ENCODE measurements at regions not wholly inside any gene's neighbourhood (a gene's known extent, or its start where the extent isn't known, plus 50 kb on each side); places are given as distances from the start of the nearest gene placed in this dataset.

DNA sequence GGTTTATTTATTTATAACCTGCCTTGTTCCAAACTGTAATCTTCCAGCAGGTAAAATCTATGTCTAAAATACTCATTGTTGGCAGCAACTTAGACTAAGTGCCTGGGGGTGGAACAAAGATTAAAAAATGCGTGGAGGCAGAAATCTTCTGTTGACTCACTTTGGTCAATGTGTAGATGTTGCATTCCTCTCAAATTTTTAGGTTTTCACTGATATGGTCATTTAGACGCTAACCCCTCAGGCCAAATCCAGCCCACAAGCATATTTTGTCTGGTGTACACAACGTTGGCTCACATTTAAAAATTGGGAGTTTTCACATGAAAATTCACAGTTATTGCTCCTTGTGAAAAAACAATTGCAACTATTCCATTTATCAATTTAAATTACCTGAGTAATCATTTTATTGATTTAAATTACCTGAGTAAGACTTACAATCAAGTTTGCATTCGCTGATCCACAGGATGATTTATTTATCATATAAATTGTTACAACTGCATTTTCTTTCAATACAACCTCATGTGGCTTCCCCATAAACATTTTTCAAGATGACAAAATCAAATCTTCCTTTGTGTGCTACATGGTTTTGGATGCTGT, 564.2 kb downstream of the TSN start:
- Histone ChIP-seq H3K4me3 (no peak overlapping the region), H3K36me3 (ENCODE audit: control insufficient read depth in 4 of 4, insufficient read depth in 4 of 4, low read length in 4 of 4) (no peaks in the 10 kb centered on the region), H3K4me1 (ENCODE audit: control insufficient read depth in 5 of 5, insufficient read depth in 5 of 5, low read length in 5 of 5) (no peaks in the 10 kb centered on the region), H3K27me3 (ENCODE audit: control insufficient read depth in 3 of 3, insufficient read depth in 3 of 3, low read length in 2 of 3) (no peaks in the 10 kb centered on the region), H3K27ac (ENCODE audit: low read depth in 1 of 2, low read length in 1 of 2) (no peak overlapping the region), H3K9ac (ENCODE audit: insufficient read depth in 1 of 2, low read length in 2 of 2) (no peak overlapping the region), H3K9me3 (ENCODE audit: control insufficient read depth in 4 of 4, insufficient read depth in 3 of 4, low read length in 3 of 4) (no peaks in the 10 kb centered on the region)
- DNase-seq (no peak), ATAC-seq (ENCODE audit: insufficient read depth, low FRiP score) (no peak)
- TF ChIP-seq, protein P1, sequence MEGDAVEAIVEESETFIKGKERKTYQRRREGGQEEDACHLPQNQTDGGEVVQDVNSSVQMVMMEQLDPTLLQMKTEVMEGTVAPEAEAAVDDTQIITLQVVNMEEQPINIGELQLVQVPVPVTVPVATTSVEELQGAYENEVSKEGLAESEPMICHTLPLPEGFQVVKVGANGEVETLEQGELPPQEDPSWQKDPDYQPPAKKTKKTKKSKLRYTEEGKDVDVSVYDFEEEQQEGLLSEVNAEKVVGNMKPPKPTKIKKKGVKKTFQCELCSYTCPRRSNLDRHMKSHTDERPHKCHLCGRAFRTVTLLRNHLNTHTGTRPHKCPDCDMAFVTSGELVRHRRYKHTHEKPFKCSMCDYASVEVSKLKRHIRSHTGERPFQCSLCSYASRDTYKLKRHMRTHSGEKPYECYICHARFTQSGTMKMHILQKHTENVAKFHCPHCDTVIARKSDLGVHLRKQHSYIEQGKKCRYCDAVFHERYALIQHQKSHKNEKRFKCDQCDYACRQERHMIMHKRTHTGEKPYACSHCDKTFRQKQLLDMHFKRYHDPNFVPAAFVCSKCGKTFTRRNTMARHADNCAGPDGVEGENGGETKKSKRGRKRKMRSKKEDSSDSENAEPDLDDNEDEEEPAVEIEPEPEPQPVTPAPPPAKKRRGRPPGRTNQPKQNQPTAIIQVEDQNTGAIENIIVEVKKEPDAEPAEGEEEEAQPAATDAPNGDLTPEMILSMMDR (IDR thresholded peaks at IDR 0.05; ENCODE audit: control extremely low read depth, extremely low read depth): no peak
- 83 to 86% methylated on average over 4 of the region's 4 CpGs for WGBS, 2 donors

DNA sequence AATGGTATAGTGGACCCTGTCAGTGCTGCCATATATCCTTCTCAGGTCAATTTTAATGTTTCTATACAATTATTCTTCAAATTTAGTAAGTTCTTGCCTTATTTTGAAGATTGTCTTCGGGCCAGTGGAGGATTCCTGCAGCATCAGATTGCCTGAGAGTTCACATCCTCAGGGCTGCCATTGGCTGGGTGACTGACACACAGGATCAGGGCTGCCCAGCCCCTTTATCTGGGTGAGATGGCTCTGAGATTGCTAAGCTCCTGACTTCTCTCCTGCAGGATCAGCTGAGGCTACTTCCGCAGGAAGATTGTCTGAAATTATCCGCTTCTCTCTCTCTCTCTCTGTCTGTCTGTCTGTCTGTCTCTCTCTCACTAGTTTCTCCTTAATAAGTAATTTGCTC, 567.4 kb downstream of the TSN start:
- no peak overlapping the region for H3K27ac ChIP-seq (ENCODE audit: low read depth in 1 of 2, low read length in 1 of 2)
- H3K4me3 ChIP-seq: no peak overlapping the region
- WGBS, 2 donors: 79 to 87% methylated on average over 3 of the region's 3 CpGs
- ATAC-seq (ENCODE audit: insufficient read depth, low FRiP score): no peak
- H3K4me1 ChIP-seq (ENCODE audit: control insufficient read depth in 5 of 5, insufficient read depth in 5 of 5, low read length in 5 of 5): no peaks in the 10 kb centered on the region
- H3K36me3 ChIP-seq (ENCODE audit: control insufficient read depth in 4 of 4, insufficient read depth in 4 of 4, low read length in 4 of 4): no peaks in the 10 kb centered on the region
- TF ChIP-seq, protein P1 (IDR thresholded peaks at IDR 0.05; ENCODE audit: control extremely low read depth, extremely low read depth): no peak
- H3K9me3 ChIP-seq (ENCODE audit: control insufficient read depth in 4 of 4, insufficient read depth in 3 of 4, low read length in 3 of 4): peaks cover 0 to 1% (median 0%) of the 10 kb centered on the region in 4 donors
- no peak overlapping the region for H3K9ac ChIP-seq (ENCODE audit: insufficient read depth in 1 of 2, low read length in 2 of 2)
- H3K27me3 ChIP-seq (ENCODE audit: control insufficient read depth in 3 of 3, insufficient read depth in 3 of 3, low read length in 2 of 3): peaks cover 0 to 2% (median 0%) of the 10 kb centered on the region in 3 donors
- no peak for DNase-seq

DNA sequence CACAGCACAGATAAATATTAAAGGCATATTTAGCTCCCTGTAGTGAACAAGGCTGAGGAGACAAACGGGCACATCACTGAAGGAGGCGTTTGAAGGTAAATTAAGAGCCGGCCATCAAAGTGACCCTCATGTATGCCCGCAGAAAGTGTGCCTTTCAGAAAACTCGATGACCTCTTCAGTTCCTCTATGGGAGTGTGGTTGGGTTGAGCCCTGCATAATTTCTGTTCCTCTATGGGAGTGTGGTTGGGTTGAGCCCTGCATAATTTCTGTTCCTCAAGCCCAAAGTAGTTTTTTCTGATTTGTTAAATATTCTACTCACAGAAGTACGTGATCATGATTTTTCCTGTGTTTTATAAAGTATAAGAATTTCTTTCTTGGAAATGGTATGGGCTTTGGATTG, 568.5 kb downstream of the TSN start:
- Histone ChIP-seq H3K4me3 (no peak overlapping the region), H3K27ac (ENCODE audit: low read depth in 1 of 2, low read length in 1 of 2) (no peak overlapping the region), H3K9ac (ENCODE audit: insufficient read depth in 1 of 2, low read length in 2 of 2) (no peak overlapping the region), H3K4me1 (ENCODE audit: control insufficient read depth in 5 of 5, insufficient read depth in 5 of 5, low read length in 5 of 5) (no peaks in the 10 kb centered on the region), H3K9me3 (ENCODE audit: control insufficient read depth in 4 of 4, insufficient read depth in 3 of 4, low read length in 3 of 4) (peaks cover 0 to 1% (median 0%) of the 10 kb centered on the region in 4 donors), H3K36me3 (ENCODE audit: control insufficient read depth in 4 of 4, insufficient read depth in 4 of 4, low read length in 4 of 4) (no peaks in the 10 kb centered on the region), H3K27me3 (ENCODE audit: control insufficient read depth in 3 of 3, insufficient read depth in 3 of 3, low read length in 2 of 3) (peaks cover 0 to 2% (median 0%) of the 10 kb centered on the region in 3 donors)
- ATAC-seq (ENCODE audit: insufficient read depth, low FRiP score) (no peak), DNase-seq (no peak)
- TF ChIP-seq, protein P1 (IDR thresholded peaks at IDR 0.05; ENCODE audit: control extremely low read depth, extremely low read depth): no peak
- 83 to 85% methylated on average over 6 of the region's 6 CpGs for WGBS, 2 donors

DNA sequence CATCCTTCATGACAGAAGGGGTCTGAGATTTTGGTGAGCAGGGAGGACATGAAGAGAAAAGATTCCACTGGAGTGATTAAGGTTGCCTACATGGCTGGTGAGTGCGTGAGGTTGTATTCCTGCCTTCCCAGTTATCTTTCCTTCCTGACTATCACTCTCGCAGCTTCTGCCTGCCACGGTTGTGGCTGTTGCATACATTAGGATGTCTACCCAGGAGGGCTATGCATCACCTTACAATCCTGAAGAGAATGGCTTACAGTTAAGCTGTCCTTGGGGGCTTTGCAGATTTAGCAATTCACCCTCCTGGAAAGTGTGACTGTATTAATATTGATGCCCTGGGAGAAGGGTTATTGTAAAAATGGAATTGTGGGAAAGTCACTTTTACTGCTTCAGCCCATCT, 571.0 kb downstream of the TSN start:
- Histone ChIP-seq H3K27ac (ENCODE audit: low read depth in 1 of 2, low read length in 1 of 2) (no peak overlapping the region), H3K36me3 (ENCODE audit: control insufficient read depth in 4 of 4, insufficient read depth in 4 of 4, low read length in 4 of 4) (no peaks in the 10 kb centered on the region), H3K4me1 (ENCODE audit: control insufficient read depth in 5 of 5, insufficient read depth in 5 of 5, low read length in 5 of 5) (no peaks in the 10 kb centered on the region), H3K9ac (ENCODE audit: insufficient read depth in 1 of 2, low read length in 2 of 2) (no peak overlapping the region), H3K4me3 (no peak overlapping the region), H3K9me3 (ENCODE audit: control insufficient read depth in 4 of 4, insufficient read depth in 3 of 4, low read length in 3 of 4) (peaks cover 0 to 1% (median 0%) of the 10 kb centered on the region in 4 donors), H3K27me3 (ENCODE audit: control insufficient read depth in 3 of 3, insufficient read depth in 3 of 3, low read length in 2 of 3) (peaks cover 0 to 2% (median 0%) of the 10 kb centered on the region in 3 donors)
- ATAC-seq (ENCODE audit: insufficient read depth, low FRiP score) (no peak), DNase-seq (no peak)
- TF ChIP-seq, protein P1 (IDR thresholded peaks at IDR 0.05; ENCODE audit: control extremely low read depth, extremely low read depth): no peak
- WGBS, 2 donors: 52 to 70% methylated on average over 3 of the region's 3 CpGs
